GM12873 (cell line): ENCODE measurements at regions not wholly inside any gene's neighbourhood (a gene's known extent, or its start where the extent isn't known, plus 50 kb on each side); places are given as distances from the start of the nearest gene placed in this dataset.

ENCODE experiments used
- TF ChIP-seq, protein P1 (sequence below): IDR thresholded peaks from 2 replicates; pipeline ENCODE4 v1.5.1; 2012; ENCODE audit warnings: low read depth, mild to moderate bottlenecking, moderate library complexity, low read length, control low read depth; ENCODE audit not compliant: insufficient read depth; ENCODE audit errors: missing control alignments

DNA sequence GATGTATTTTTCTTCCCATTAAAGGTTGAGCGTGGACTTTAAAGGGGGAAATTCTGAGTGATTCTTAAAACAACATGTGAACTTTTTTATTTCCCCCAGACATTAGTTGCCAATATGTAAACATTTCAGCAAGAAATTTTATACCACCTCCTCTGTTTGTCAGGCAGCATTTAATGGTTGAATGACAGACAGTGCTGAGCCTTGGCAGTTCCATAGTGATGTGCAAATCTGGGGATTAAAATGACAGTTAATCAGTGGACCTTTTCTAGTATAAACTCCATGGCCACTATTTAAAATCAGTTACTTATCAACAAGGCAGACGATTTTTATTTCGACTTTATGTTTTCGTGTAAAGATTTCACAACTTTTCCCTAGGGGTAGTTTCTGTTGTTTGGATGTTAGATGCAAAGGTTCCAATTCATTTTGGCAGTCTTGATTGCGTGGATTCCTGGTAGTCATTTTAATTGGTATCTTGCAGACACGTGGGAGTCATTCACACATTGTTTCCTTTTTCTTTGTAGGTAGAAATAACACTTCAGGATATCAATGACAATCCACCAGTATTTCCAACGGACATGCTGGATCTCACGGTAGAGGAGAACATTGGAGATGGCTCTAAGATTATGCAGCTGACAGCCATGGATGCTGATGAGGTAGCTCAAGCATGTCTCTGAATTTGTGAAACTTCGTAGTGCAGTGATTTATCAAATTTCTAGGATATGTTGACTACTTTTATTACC is 83.7 kb downstream of the FAT4 start:
- TF ChIP-seq, protein P1, sequence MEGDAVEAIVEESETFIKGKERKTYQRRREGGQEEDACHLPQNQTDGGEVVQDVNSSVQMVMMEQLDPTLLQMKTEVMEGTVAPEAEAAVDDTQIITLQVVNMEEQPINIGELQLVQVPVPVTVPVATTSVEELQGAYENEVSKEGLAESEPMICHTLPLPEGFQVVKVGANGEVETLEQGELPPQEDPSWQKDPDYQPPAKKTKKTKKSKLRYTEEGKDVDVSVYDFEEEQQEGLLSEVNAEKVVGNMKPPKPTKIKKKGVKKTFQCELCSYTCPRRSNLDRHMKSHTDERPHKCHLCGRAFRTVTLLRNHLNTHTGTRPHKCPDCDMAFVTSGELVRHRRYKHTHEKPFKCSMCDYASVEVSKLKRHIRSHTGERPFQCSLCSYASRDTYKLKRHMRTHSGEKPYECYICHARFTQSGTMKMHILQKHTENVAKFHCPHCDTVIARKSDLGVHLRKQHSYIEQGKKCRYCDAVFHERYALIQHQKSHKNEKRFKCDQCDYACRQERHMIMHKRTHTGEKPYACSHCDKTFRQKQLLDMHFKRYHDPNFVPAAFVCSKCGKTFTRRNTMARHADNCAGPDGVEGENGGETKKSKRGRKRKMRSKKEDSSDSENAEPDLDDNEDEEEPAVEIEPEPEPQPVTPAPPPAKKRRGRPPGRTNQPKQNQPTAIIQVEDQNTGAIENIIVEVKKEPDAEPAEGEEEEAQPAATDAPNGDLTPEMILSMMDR: no peak

DNA sequence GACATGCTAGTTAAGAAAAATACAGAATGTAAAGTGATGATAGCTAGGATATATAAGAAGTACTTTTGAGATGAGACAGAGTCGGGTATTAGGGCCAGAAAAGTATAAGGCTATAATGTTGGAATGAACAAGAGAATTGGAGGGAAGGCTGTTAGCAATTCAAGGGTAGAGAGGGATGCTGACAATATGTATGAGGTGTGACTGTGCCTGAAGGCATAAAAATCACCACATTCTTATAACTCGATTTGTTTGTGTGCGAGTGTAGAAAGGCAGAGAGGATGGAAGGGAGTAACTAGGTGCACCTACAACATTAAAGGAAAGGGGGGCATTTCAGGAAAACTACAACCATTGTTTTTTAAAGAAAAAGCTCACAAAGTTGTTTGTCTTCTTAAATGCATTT is 86.0 kb downstream of the FAT4 start:
- TF ChIP-seq, protein P1: no peak

DNA sequence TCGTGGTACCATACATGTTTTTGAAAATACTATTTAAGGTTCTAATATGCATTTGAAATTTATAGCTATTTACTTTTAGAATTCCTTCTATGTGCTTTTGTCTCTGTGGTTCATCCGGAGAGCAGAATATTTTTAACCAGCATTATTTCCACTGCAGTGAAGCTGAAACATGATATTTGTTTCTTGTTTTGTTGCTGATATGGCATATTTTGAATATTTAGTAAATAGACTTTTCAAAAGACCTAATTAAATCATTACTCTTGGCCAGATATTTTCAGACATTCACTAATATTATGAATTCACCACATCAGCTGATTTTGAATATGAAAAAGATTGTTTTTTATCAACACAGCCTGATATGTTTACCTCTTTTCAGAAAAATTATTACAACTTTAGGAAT is 87.0 kb downstream of the FAT4 start:
- TF ChIP-seq, protein P1: no peak

GRCh38 chr4:125420526-125420925 is 105.8 kb downstream of the FAT4 start:
- TF ChIP-seq, protein P1: no peak

DNA sequence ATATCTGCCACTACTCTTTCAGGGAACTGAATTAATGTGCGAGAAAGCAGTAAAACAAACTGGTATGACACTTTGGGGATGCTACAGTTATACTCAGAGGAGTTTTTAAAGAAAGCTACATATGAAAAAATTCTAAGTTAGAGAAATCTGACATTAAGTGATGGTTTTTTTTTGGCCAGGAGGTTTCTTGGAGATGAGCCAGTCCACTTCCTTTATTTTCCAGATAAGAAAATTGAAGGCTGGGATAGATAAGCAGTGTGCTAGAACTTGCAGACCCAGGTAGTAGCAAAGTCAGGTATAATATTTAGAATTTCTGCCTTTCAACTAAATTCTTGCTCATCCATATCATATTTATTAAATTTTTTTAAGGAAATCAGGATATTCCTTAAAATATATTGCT is 106.8 kb downstream of the FAT4 start:
- TF ChIP-seq, protein P1: no peak

DNA sequence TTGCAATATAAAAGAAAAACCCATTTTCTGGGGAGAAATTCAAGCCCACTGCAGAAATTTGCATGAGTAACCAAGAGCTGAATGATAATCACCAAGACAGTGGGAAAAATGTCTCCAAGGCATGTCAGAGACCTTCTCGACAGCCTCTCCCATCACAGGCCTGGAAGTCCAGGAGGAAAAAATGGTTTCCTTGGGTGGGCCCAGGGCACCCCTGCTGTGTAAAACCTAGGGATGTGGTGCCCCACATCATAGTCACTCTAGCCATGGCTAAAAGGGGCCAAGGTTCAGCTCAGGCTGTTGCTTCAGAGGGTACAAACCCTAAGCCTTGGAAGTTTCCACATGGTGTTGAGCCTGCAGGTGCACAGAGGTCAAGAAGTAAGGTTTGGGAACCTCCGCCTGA is 108.4 kb downstream of the FAT4 start:
- TF ChIP-seq, protein P1: no peak

GRCh38 chr4:125428832-125429231 is 114.1 kb downstream of the FAT4 start:
- TF ChIP-seq, protein P1: no peak

DNA sequence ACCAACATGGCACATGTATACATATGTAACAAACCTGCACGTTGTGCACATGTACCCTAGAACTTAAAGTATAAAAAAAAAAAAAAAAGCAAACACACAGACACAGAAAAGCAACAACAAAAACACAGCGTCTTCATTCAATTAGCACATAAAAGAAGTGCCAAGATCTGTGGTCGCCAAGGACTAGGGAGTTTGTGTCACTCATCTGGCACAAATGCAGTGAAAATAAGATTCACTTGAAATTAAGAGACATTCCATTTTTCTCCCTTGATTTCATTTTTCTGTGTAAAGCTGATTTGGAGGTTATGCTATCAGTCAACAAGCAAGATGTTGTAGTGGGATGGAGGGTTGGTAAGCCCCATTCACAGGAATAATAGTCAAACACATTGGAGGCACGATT is 115.3 kb downstream of the FAT4 start:
- TF ChIP-seq, protein P1: no peak
